Kasumi-1 (cell line): ENCODE measurements at regions not wholly inside any gene's neighbourhood (a gene's known extent, or its start where the extent isn't known, plus 50 kb on each side); places are given as distances from the start of the nearest gene placed in this dataset.

Source experiments
- DNase-seq, 2 experiments: peaks; one replicate each; lab custom pipeline; 2025; lab: John Stamatoyannopoulos, UW

DNA sequence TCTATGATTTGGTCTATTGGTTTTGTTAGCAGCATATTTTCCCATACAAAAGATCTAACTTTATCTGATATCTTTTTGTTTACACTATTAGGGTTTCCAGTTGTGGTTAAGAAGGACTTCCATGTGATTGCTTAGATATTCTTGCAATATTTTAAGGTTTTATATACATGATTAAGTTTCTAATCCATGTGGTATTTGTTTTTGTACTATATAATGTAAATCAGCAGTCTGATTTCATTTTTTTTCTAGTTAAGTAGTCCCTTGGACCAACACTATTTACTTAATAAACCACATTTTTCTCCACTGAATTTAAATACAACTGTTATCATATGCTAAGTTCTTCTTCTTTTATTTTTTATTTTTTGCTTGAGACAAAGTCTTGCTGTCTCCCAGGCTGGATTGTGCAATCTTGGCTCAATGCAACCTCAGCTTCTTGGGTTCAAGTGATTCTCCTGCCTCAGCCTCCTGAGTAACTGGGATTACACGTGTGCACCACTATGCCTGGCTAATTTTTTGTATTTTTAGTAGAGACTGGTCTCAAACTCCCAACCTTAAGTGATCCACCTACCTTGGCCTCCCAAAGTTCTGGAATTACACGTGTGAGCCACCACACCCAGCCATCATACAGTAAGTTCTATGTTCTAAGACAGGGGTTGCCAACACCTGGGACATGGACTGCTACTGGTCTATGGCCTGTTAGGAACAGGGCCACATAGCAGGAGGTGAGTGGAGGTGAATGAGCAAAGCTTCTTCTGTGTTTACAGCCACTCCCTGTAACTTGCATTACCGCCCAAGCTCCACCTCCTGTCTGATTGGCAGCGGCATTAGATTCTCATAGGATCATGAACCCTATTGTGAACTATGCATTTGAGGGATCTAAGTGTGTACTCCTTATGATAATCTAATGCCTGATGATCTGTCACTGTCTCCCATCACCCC is 58.5 kb upstream of the RAB27B start:
- DNase-seq, result no peak

DNA sequence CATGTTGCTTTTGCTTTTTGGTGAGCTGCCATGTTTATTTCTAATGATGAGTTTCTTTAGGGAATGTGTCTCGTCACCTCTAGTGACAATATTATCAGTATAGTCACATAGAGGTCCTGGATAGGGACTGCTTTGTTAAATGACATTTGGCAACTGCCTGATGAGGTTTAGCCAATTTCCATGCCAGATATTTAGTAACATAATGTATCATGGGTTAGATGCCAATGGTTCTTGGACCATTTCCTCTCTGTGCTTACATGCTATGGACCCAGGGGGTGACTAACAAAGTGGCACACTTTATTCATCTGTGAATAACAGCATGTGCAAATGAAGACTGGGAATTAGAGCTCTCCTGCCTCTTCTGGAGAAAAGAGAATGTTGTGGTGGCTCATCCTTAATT is 56.2 kb upstream of the RAB27B start:
- DNase-seq, result no peak

DNA sequence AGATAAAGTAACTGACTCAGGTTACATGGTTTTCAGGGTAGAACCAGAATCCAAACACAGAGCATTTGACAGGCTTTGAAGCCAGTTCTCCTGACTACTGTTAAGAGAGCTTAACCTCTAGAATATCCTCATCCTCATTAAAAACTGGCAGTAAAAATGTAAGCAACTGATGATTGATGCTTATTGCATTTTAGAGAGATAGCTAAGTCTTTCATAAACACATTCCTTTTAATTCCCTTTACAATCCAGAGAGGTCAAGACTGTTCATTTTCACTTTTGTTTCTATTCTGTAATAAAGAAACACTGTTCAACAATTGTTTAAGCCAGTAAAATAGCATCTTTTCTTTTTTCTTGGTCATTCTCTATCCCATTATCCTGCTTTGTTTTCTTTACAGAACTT is 53.9 kb upstream of the RAB27B start:
- DNase-seq, result no peak

DNA sequence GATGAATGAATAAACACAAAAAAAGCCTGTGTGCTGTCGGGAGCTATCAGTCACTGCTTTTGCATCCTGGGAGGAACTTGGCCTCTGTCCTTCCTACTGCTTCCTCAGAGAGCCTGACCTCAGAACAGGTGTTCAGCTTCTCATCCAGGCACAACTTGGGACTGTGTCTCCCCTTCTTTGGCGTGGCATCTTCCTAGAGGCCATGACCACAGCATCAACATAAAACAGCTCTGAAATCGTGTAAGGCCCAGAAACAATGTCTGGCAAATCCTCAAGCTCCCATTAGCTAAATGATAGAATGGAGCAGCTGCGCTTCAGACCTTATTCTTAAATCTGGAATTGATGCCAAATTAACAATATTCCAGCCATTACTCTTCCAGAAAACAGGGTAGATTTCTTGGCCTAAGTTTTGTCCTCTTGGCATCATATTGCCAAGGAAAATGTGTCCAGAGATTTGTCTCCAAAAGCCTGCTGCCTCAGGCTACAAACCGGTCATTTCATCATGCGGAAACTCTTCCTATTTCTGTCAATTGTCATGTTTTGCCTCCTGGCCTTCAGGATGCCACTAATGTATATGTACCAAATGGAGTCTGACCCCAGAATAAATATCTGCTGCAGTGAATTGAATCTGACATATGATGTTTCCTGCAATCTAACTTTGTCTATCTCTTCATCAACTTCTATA is 53.2 kb upstream of the RAB27B start:
- no peak for DNase-seq

DNA sequence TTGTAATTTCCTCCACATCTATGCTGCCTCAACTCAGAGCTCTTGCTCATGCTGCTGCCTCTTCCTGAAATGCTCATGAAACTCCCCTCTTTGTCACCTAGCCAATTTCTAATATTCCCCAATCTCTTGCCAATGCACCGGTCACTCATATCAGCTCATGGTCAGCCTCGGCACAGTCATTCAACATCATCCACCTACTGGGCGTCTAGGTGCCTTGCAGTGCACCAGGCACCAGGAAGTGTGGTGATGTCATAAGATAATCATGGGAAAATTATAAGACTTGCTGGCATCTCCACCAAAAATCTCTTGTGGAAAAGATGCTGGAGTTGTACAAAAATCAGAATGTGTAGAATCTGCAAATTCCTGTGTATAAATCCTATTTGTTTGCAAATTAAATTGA is 52.6 kb upstream of the RAB27B start:
- DNase-seq, result no peak

DNA sequence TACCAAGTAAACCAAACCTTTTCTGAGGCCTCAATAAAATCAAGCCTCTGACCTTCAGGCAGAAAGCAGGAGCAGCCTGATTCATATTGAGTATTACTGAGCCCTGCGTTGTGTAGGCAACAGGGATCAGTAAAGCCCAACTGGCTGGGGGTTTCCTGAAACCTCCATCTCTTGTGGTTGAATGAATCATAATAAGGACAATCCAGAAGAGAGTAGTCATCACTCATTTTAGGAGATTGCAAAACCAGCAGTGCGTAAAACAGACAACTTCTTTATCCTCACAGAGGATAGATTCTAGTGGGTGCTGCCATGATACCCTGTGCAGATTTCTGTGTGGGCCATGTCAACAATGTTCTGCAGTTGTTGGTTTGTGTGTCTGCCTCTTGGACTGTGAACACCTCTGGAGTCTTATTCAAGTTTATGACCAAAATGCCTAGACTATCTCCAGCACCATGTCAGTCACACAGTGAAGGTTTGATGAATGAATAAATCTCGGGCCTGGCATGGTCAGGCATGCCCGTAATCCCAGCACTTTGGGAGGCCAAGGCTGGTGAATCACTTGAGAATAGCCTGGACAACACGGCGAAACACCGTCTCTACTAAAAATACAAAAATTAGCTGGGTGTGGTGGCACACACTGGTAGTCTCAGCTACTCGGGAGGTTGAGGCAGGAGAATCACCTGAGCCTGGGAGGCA is 51.8 kb upstream of the RAB27B start:
- DNase-seq, result peak; percentile 92 to 95

DNA sequence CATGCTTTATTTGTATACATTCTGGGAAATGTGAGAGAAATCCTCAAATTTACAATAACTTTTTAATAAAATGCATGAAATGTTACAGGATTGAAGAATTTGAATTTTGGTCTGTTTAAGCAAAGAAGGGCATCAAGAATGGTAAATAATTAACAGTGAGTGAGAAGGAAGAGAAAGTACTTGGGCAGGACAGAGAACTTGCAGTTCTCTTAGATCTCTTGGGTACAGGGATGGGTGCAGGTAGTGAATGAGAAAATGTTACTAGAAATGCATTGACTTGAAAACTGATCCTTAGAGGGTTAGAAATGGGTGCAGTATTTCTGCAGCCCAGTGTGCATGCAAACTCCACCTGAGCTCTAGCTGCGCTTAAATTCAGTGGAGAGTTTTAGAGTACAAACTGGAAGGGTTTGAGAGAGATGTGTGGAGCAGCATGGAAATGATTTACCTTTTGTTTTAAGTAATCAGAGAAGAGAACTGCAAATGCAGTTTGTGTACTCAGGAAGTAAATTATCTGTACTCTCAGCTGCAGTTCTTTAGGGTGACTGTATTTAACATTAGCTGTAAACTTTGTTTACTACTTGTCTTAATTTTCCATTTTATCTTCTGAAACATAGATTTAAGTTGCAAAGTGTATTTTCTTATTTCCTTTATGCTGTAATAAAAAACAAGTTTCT is 51.0 kb upstream of the RAB27B start:
- DNase-seq, result no peak

DNA sequence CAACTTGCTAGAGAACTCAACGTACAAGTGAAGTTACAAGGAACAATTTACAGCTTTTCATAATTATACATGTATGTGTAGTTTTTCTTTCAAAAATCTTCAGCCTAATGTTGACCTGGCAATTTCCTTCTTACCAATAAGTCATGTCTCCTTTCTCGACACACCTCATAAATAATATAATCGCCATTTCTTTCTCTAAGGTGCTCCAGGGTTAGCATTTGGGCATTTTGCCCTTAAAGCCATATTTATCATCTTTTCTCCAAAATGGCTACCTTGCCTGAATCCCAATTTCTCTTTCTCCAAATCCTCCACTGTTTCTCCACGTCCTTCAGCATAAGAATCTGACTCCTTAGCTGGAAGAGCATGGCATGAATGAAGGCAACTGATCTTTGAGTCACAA is 50.3 kb upstream of the RAB27B start:
- no peak for DNase-seq
